IPS-20b (cell line): ENCODE measurements at regions not wholly inside any gene's neighbourhood (a gene's known extent, or its start where the extent isn't known, plus 50 kb on each side); places are given as distances from the start of the nearest gene placed in this dataset.

ENCODE experiments used
- H3K27ac ChIP-seq: one replicate; pipeline ENCODE4 v1.5.1; 2013; ENCODE audit warnings: low read length
- H3K27me3 ChIP-seq: 2 replicates; pipeline ENCODE4 v1.6.1; 2013; ENCODE audit warnings: mild to moderate bottlenecking, low read length, inconsistent platforms; ENCODE audit not compliant: insufficient read depth
- H3K36me3 ChIP-seq: 2 replicates; pipeline ENCODE4 v1.6.1; 2013; ENCODE audit warnings: low read depth, mild to moderate bottlenecking, inconsistent platforms, low read length, moderate library complexity; ENCODE audit not compliant: insufficient read depth
- H3K4me1 ChIP-seq: 2 replicates; pipeline ENCODE4 v1.6.1; 2013; ENCODE audit warnings: mild to moderate bottlenecking, control low read depth, inconsistent platforms, low read length, moderate library complexity; ENCODE audit not compliant: insufficient read depth
- H3K4me3 ChIP-seq: 2 replicates; pipeline ENCODE4 v1.5.1; 2013; ENCODE audit warnings: mild to moderate bottlenecking, low read length, inconsistent platforms
- H3K9ac ChIP-seq: 2 replicates; pipeline ENCODE4 v1.6.1; 2013; ENCODE audit warnings: low read depth, mild to moderate bottlenecking, inconsistent platforms, low read length, moderate library complexity
- H3K9me3 ChIP-seq: 2 replicates; pipeline ENCODE4 v1.6.1; 2013; ENCODE audit warnings: mild to moderate bottlenecking, low read depth, low read length, inconsistent platforms; ENCODE audit not compliant: insufficient read depth

DNA sequence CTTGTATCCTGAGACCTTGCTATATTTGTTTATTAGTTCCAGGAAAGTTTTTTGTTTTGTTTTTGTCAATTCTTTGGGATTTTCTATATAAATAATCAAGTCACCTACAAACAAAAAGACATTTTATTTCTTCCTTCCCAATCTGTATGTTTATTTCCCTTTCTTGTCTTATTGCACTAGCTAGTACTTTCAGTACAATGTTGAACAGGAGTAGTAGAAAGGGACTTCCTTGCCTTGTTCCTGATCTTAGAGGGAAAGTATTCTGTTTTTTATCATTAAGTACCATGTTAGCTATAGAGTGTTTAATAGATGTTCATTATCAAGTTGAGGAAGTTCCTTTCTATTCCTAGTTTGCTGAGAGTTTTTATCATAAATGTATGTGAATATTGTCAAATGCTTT, 119.5 kb upstream of the TLE4 start:
- peaks cover 8% of the 10 kb centered on the region; the same call in 1 of the 2 replicates for H3K9me3 ChIP-seq
- H3K9ac ChIP-seq, result no peak overlapping the region
- H3K4me3 ChIP-seq, result no peak overlapping the region
- no peaks in the 10 kb centered on the region for H3K36me3 ChIP-seq
- H3K27me3 ChIP-seq, result no peaks in the 10 kb centered on the region
- no peaks in the 10 kb centered on the region for H3K4me1 ChIP-seq
- H3K27ac ChIP-seq, result no peak overlapping the region

DNA sequence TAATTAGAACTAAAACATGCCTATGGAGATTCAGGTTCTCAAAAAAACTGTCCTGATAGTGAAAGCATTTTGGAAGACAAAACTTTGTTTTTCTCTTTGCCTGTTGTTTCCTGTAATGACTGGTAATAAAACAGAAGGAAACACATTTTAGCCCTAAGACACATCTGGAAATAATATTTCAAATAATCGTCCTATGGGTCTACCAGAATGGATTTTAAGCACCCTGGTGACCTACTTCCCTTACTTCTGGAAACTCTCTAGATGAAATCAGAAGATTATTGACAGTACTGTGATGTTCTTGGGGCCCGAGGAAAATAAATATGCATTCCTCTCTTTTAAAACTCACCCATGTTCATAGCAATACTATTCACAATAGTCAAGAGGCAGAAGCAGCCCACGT, 110.1 kb upstream of the TLE4 start:
- no peak overlapping the region for H3K27ac ChIP-seq
- no peaks in the 10 kb centered on the region for H3K36me3 ChIP-seq
- no peaks in the 10 kb centered on the region for H3K4me1 ChIP-seq
- no peaks in the 10 kb centered on the region for H3K27me3 ChIP-seq
- H3K9ac ChIP-seq, result no peak overlapping the region
- H3K9me3 ChIP-seq, result no peaks in the 10 kb centered on the region
- no peak overlapping the region for H3K4me3 ChIP-seq

DNA sequence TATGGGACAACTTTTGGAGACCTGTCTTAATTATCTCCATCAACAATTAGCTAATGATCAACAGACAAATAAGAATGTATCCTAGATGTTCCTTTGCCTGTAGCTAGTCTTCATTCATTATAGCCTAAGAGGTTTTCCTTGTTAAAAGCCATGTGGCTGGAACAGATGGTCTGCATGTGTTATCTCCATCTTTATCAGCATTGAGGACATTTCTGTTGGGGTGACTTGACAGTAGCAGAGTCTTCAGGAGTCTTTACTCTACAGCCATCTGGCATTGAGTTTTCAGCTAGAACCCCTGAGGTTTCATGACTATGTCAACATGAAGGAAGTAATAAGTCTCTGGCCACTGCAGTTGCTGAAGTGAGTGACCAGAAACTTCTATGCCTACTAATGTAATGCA, 106.6 kb upstream of the TLE4 start:
- H3K4me1 ChIP-seq, result no peaks in the 10 kb centered on the region
- H3K9ac ChIP-seq, result no peak overlapping the region
- no peaks in the 10 kb centered on the region for H3K27me3 ChIP-seq
- H3K4me3 ChIP-seq, result no peak overlapping the region
- no peaks in the 10 kb centered on the region for H3K9me3 ChIP-seq
- H3K27ac ChIP-seq, result no peak overlapping the region
- no peaks in the 10 kb centered on the region for H3K36me3 ChIP-seq

DNA sequence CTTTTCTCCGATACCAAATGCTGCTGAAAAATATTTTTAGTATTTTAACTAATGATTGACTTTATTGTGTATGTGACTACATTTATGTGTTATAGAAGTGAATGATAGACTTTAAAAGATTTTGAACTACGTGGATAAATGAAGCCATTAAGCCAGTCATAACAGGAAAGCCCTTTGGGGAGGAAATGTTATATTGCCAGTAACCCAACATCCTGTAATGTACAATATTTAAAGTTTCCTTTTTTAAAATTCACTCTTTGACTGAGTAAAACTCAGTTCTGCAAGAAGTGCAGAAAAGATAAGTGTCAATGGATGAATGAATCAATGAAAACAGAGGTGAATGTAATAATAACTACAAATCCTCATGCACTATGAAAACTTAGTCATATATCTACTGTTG, 102.6 kb upstream of the TLE4 start:
- no peaks in the 10 kb centered on the region for H3K4me1 ChIP-seq
- no peak overlapping the region for H3K27ac ChIP-seq
- no peak overlapping the region for H3K4me3 ChIP-seq
- H3K27me3 ChIP-seq, result no peaks in the 10 kb centered on the region
- H3K9me3 ChIP-seq, result no peaks in the 10 kb centered on the region
- H3K9ac ChIP-seq, result no peak overlapping the region
- H3K36me3 ChIP-seq, result no peaks in the 10 kb centered on the region

DNA sequence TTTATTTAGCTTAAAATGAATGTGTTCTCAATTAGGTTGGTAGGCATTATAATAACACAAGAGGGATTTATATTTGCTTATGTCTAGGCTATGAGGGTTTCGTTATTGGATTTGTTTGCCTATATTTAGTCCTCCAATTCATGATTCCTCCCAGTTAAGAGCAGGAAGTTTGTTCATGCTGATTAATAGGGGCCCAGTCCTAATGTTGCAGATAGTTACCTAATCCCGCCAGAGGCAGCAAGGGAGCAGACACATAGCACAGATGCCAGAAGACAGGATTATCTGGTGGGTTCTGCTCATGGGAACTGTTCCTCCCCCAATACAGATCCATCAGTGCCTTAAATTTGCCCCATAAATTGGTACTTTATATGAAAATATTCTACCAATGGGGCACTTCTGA, 100.8 kb upstream of the TLE4 start:
- no peaks in the 10 kb centered on the region for H3K27me3 ChIP-seq
- no peak overlapping the region for H3K9ac ChIP-seq
- H3K36me3 ChIP-seq, result no peaks in the 10 kb centered on the region
- no peak overlapping the region for H3K27ac ChIP-seq
- no peaks in the 10 kb centered on the region; the same call in 1 of the 2 replicates for H3K9me3 ChIP-seq
- no peaks in the 10 kb centered on the region for H3K4me1 ChIP-seq
- no peak overlapping the region for H3K4me3 ChIP-seq

DNA sequence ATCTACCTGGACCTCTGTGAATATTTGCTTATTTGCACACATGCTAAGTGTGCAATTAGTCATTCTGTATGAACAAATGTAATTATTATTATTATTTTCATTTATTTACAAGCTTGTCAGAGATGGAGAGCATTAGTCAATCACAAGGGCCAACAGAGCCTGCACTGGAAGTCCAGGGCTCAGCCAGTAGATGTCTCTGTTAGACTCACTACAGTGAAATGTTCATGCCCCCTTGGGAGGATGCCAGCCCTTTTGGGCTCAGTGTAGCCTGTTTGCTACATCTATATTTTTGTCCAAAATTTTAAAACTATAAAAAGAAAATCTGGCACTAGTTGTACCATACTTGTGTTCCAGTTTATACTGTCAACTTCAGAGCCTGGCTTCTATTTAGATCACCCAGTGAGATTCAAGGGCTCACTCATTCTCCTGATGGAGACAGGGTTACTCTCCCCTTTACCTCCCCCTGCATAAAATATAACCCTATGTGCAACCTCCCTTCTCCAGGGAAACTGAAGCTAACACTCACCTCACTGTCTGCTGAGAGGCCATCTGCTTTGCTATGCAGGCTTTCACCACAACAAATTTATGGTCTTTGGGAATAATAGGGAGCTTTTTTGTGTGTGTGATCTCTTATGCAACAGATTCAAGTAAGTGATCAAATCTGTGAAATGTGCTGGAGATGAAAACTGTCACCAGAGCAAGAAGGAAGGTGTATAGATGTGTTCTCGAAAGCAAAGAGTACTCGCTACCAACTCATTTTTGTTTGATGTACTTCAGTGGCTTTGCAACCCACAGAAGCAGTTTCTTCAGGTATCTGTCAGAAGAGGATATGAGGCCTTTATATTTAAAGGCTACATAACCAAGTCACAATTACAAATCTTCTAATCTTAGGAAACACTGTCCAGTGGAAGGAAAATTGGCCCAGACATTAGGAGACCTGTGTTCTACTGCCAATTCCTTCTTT, 99.9 kb upstream of the TLE4 start:
- no peaks in the 10 kb centered on the region for H3K4me1 ChIP-seq
- no peak overlapping the region for H3K9ac ChIP-seq
- no peaks in the 10 kb centered on the region for H3K36me3 ChIP-seq
- no peaks in the 10 kb centered on the region; the same call in 1 of the 2 replicates for H3K9me3 ChIP-seq
- H3K27me3 ChIP-seq, result no peaks in the 10 kb centered on the region
- H3K27ac ChIP-seq, result no peak overlapping the region
- no peak overlapping the region for H3K4me3 ChIP-seq

DNA sequence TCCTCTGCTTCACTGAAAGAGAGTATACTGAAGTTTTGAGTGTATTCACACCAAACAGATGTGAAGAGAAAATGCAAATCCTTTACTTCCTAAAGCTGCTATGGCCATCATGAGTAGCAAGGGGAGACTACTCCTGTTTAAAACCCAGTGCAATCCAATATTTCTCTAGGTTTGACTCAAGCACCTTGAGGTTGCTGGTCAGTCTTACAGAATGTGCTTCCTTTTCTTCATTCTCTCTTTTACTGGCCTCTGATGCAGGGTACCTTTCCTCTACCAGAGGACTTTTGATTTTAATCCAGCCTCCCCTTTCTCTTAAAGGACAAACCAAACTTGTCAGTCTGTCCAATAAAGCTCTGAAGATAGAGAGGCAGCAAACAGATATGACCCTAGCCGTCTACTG, 98.1 kb upstream of the TLE4 start:
- no peak overlapping the region for H3K4me3 ChIP-seq
- H3K9ac ChIP-seq, result no peak overlapping the region
- no peaks in the 10 kb centered on the region for H3K36me3 ChIP-seq
- H3K4me1 ChIP-seq, result no peaks in the 10 kb centered on the region
- H3K27ac ChIP-seq, result no peak overlapping the region
- H3K9me3 ChIP-seq, result no peaks in the 10 kb centered on the region; the same call in 1 of the 2 replicates
- H3K27me3 ChIP-seq, result no peaks in the 10 kb centered on the region

DNA sequence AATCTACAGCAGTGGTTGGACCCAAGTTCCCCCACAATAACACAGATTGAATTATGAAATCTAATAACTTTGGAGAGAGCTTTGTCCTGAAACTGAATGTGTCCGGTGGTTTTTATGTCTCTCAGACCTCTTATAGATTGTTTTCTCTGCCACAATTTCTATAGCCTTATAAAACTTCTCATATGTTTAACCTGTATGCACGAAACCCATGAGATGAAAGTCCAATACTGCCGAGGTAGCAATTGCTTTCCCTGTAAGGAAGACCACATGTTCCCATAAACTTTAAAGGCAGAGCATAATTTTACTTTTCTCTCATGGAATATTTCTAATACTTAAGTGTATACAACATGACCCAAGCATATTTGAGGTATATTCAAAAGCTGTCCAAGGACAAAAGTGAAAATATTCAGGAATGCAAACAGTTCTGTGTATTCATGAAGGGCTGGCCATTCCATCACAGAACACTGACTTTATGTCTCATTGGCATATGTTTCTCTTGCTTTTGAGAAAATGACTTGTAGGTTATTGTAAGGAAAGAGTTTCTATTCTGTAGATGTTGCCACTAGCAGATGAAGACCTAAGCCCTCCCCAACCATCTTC, 94.4 kb upstream of the TLE4 start:
- Histone ChIP-seq H3K27me3 (no peaks in the 10 kb centered on the region), H3K27ac (no peak overlapping the region), H3K4me1 (no peaks in the 10 kb centered on the region), H3K4me3 (no peak overlapping the region), H3K36me3 (no peaks in the 10 kb centered on the region), H3K9ac (no peak overlapping the region), H3K9me3 (no peaks in the 10 kb centered on the region; the same call in 1 of the 2 replicates)

DNA sequence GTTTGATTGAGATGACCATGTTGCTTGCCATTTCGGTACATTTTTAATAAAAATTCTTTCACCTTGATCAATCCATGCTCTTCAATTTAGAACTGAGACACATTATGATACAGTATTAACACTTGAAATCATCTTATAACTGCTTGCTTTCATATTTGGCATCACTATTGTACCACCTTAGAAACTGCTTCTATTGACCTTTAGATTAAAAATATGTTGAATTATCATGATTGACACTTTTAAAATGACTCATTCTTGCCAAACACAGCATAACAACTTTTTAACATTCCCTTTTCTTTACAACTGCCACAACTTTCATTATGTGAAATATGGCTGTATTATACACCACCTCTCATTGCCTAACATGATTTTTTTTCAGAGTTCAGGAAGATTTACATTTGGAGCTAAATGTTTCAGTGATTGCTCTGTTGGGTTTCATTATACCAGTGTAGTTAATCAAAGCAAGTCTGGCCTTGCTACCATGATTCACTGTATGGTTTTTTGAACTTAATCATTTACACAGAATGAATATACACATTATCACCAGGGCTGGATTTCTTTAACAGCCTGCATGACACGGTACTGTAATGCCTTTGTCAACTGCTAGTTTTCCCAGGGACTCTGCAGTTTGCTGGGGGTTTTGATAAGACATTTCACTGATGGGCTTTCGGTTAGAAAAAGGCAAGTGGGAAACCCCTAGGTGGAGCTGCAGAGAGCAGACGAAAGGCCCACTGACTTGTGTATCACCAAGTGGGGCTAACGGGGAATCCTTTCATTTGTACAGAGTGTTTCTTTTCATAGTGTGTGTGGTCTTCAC, 93.6 kb upstream of the TLE4 start:
- Histone ChIP-seq H3K27me3 (no peaks in the 10 kb centered on the region), H3K9ac (no peak overlapping the region), H3K9me3 (no peaks in the 10 kb centered on the region; the same call in 1 of the 2 replicates), H3K36me3 (no peaks in the 10 kb centered on the region), H3K4me3 (no peak overlapping the region), H3K27ac (no peak overlapping the region), H3K4me1 (no peaks in the 10 kb centered on the region)

DNA sequence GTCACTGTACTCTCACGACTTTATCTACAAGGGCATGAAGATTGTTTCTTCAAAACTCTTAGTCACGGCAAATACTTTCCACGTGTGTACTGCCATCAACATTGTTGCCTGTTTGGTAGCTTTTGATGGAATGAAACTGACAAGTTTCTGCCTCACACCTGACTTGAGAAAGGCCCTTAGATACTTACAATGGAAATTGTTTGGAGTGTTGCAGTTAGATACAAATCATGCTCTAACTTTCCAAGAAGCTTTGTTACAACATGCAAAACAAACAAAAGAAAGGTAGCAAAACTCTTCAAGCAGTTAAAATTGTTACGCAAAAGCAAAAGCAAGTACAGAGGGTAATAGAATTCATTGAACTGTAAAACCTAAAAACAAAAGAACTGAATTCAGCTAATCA, 91.1 kb upstream of the TLE4 start:
- Histone ChIP-seq H3K4me1 (no peaks in the 10 kb centered on the region), H3K27ac (no peak overlapping the region), H3K9ac (no peak overlapping the region), H3K4me3 (no peak overlapping the region), H3K36me3 (no peaks in the 10 kb centered on the region), H3K27me3 (no peaks in the 10 kb centered on the region), H3K9me3 (no peaks in the 10 kb centered on the region)

DNA sequence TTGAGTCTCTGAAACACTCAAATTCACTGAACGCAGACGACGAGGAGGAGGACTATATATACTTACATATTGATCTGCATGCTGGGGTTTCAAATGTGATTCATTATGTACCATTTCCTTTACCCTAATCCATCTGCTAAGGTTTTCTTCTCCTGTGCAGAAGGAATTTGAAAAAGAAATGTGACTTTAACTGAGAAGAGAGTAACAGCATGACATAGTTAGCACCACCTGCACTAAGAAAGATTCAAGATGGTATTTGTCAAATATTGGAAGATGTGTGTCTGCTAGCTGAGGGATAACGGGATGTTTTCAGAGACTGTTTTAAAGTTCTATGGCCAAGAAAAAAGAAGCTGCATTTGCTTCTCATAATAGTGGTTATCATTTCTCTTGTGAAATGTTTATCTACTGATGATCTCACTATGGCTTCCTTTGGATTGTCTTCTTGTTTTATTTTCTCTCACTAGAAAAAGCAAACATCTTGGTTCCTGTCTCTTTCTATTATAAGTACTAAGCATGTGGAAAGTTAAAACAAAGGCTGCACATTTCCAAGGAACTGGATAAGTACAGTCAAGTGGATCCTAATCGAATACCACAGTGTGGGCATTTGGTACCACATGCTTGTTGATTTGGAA, 89.8 kb upstream of the TLE4 start:
- Histone ChIP-seq H3K4me1 (no peaks in the 10 kb centered on the region), H3K36me3 (no peaks in the 10 kb centered on the region), H3K27ac (no peak overlapping the region)

More for the DNA sequence above, 89.8 kb upstream of the TLE4 start:
- no peaks in the 10 kb centered on the region for H3K27me3 ChIP-seq
- H3K9ac ChIP-seq, result no peak overlapping the region
- H3K4me3 ChIP-seq, result no peak overlapping the region
- no peaks in the 10 kb centered on the region for H3K9me3 ChIP-seq
